ENCODE measurements at regions not wholly inside any gene's neighbourhood (a gene's known extent, or its start where the extent isn't known, plus 50 kb on each side); places are given as distances from the start of the nearest gene placed in this dataset.

GRCh38 chr1:56062625-56063024 is 516.7 kb downstream of the PLPP3 start:
- Histone ChIP-seq H2BK5ac (ENCODE audit: low read depth, low read length) (no peak overlapping the region), H3K9ac (replicated peaks in 1 of 4; ENCODE audit: extremely low read depth in 1 of 4, low read depth in 3 of 4, low read length in 3 of 4) (no peak overlapping the region), H2AFZ (ENCODE audit: low read length) (no peak overlapping the region), H3K4me3 (ENCODE audit: extremely low read depth in 1 of 4, insufficient read depth in 2 of 4, low read depth in 3 of 4, low read length in 4 of 4) (no peak overlapping the region), H3K4ac (replicated peaks; ENCODE audit: insufficient read length, low read depth, low read length) (no peak overlapping the region), H2BK15ac (ENCODE audit: low read length) (no peak overlapping the region), H3K23me2 (ENCODE audit: low read depth, low read length) (no peaks in the 10 kb centered on the region), H2BK20ac (ENCODE audit: low read length) (no peak overlapping the region), H2BK120ac (replicated peaks; ENCODE audit: low read depth, low read length) (no peak overlapping the region), H3K56ac (replicated peaks; ENCODE audit: insufficient read length, low read depth, low read length) (no peak overlapping the region), H3K18ac (ENCODE audit: extremely low read depth, low read length) (no peak overlapping the region), H3K4me1 (replicated peaks in 1 of 4; ENCODE audit: control insufficient read depth in 3 of 4, insufficient read depth in 4 of 4, low read length in 3 of 4) (0 out of 7 replicates have a peak, but pooled peaks cover 0 to 2% (median 0%) of the 10 kb centered on the region in 4 experiments), H3K27ac (ENCODE audit: low read depth, low read length) (no peak overlapping the region), H3K36me3 (ENCODE audit: control insufficient read depth in 2 of 4, insufficient read depth in 4 of 4, low read length in 3 of 4) (no peaks in the 10 kb centered on the region), H3K79me2 (ENCODE audit: control insufficient read depth in 1 of 2, insufficient read depth in 2 of 2, low read length in 2 of 2) (no peaks in the 10 kb centered on the region), H4K5ac (ENCODE audit: insufficient read length, low read depth, low read length) (no peak overlapping the region), H4K8ac (ENCODE audit: extremely low read depth, insufficient read depth, low read length) (no peak overlapping the region), H3K9me3 (ENCODE audit: insufficient read depth in 2 of 2, low read depth in 1 of 2, low read length in 1 of 2) (no peaks in the 10 kb centered on the region), H3K79me1 (ENCODE audit: low read depth, low read length) (no peaks in the 10 kb centered on the region), H3K27me3 (replicated peaks in 1 of 4; ENCODE audit: control insufficient read depth in 3 of 4, extremely low read depth in 1 of 4, insufficient read depth in 3 of 4, low read length in 3 of 4) (no peaks in the 10 kb centered on the region), H2AK5ac (ENCODE audit: low read depth, low read length) (no peak overlapping the region), H4K91ac (replicated peaks; ENCODE audit: insufficient read length, low read length) (no peak overlapping the region), H4K20me1 (replicated peaks in 1 of 2; ENCODE audit: control insufficient read depth in 1 of 2, insufficient read depth in 2 of 2, low read length in 2 of 2) (no peaks in the 10 kb centered on the region), H3K23ac (ENCODE audit: insufficient read length) (no peak overlapping the region), H2BK12ac (ENCODE audit: low read depth, low read length) (no peak overlapping the region), H3K14ac (ENCODE audit: insufficient read length) (no peak overlapping the region), H3K4me2 (ENCODE audit: insufficient read depth in 1 of 2, low read depth in 2 of 2, low read length in 2 of 2) (no peak overlapping the region)
- FAIRE-seq (no peak), DNase-seq (ENCODE audit: low read depth in 1 of 2, low spot score in 2 of 2) (no peak)
- ChIA-PET POLR2A (ENCODE audit: partially characterized antibody) (interaction anchor here (0.6 kb wide), 1 partner anchor 74 kb away, joined by 3 read pairs; no protein-coding TSS in a partner anchor), CTCF (ENCODE audit: partially characterized antibody) (no interaction called here)
- WGBS, 2 experiments (ENCODE audit: extremely low coverage in 1 of 2, insufficient coverage in 1 of 2, insufficient read length in 1 of 2, insufficient replicate concordance in 2 of 2, low coverage in 1 of 2, low lambda C conversion rate in 2 of 2, missing lambda C conversion rate in 1 of 2): 93% methylated on average over 4 of the region's 4 CpGs; no CpG with 5 or more reads in 1 of the 2 experiments
- TF ChIP-seq, protein P1, sequence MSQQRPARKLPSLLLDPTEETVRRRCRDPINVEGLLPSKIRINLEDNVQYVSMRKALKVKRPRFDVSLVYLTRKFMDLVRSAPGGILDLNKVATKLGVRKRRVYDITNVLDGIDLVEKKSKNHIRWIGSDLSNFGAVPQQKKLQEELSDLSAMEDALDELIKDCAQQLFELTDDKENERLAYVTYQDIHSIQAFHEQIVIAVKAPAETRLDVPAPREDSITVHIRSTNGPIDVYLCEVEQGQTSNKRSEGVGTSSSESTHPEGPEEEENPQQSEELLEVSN (IDR thresholded peaks at IDR 0.05): no peak
- no peak for TF ChIP-seq CTBP2 (IDR thresholded peaks at IDR 0.05; ENCODE audit: borderline replicate concordance, insufficient read depth, insufficient read length, low read length)
- TF ChIP-seq HDAC2 (IDR thresholded peaks at IDR 0.05; ENCODE audit: borderline replicate concordance in 1 of 2, low read depth in 2 of 2, low read length in 2 of 2): no peak
- TF ChIP-seq RNF2 (IDR thresholded peaks at IDR 0.05; ENCODE audit: borderline replicate concordance, low read depth, low read length, missing control alignments, poor library complexity, severe bottlenecking): no peak
- no peak for TF ChIP-seq CBX8 (IDR thresholded peaks at IDR 0.05; ENCODE audit: borderline replicate concordance, low read depth, low read length)
- TF ChIP-seq JUND (IDR thresholded peaks at IDR 0.05; ENCODE audit: low read length): no peak
- TF ChIP-seq ZNF274 (IDR thresholded peaks at IDR 0.05; ENCODE audit: borderline replicate concordance, extremely low read depth, low read length): no peak
- no peak for TF ChIP-seq GABPA (IDR thresholded peaks at IDR 0.05; ENCODE audit: borderline replicate concordance, insufficient read depth, low read length)
- TF ChIP-seq, protein P2, sequence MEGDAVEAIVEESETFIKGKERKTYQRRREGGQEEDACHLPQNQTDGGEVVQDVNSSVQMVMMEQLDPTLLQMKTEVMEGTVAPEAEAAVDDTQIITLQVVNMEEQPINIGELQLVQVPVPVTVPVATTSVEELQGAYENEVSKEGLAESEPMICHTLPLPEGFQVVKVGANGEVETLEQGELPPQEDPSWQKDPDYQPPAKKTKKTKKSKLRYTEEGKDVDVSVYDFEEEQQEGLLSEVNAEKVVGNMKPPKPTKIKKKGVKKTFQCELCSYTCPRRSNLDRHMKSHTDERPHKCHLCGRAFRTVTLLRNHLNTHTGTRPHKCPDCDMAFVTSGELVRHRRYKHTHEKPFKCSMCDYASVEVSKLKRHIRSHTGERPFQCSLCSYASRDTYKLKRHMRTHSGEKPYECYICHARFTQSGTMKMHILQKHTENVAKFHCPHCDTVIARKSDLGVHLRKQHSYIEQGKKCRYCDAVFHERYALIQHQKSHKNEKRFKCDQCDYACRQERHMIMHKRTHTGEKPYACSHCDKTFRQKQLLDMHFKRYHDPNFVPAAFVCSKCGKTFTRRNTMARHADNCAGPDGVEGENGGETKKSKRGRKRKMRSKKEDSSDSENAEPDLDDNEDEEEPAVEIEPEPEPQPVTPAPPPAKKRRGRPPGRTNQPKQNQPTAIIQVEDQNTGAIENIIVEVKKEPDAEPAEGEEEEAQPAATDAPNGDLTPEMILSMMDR (IDR thresholded peaks at IDR 0.05; ENCODE audit: control extremely low read depth in 1 of 3, insufficient read depth in 1 of 3, low read depth in 1 of 3, low read length in 3 of 3): no peak
